ENCODE measurements at regions not wholly inside any gene's neighbourhood (a gene's known extent, or its start where the extent isn't known, plus 50 kb on each side); places are given as distances from the start of the nearest gene placed in this dataset.

DNA sequence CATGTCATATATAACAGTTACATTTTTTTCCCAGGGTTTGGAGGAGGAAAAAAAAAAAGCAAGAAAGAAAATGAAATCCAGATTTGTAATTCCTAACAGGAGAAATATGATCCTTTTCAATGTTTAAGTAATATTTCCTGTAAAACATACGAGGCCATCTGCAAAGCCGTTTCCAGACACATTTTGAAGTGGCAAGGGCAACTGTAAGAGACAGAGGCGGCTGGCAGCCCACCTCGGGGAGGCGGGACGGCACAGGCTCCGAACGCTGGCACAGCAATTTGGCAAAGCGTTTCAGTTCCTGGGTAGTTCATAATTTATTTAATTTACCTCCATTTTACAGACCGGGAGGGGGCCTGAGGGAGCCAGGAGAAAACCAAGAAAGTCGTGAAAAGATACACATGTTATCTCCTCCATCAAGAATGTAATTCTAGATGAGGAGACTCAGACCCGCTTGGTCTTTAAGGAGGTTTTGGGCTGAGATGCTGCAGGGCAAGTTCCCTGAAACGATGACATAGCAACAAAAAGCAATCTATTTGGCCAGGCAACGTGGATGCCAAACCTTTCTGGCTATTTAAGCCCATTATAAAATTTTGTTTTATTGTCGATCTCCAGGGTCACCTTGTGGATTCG is 448.5 kb upstream of the MKI67 start:
- TF ChIP-seq, protein P1, sequence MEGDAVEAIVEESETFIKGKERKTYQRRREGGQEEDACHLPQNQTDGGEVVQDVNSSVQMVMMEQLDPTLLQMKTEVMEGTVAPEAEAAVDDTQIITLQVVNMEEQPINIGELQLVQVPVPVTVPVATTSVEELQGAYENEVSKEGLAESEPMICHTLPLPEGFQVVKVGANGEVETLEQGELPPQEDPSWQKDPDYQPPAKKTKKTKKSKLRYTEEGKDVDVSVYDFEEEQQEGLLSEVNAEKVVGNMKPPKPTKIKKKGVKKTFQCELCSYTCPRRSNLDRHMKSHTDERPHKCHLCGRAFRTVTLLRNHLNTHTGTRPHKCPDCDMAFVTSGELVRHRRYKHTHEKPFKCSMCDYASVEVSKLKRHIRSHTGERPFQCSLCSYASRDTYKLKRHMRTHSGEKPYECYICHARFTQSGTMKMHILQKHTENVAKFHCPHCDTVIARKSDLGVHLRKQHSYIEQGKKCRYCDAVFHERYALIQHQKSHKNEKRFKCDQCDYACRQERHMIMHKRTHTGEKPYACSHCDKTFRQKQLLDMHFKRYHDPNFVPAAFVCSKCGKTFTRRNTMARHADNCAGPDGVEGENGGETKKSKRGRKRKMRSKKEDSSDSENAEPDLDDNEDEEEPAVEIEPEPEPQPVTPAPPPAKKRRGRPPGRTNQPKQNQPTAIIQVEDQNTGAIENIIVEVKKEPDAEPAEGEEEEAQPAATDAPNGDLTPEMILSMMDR (IDR thresholded peaks at IDR 0.05), result no peak
- no peak for TF ChIP-seq POLR2A (IDR thresholded peaks at IDR 0.05)
